Adrenal gland (tissue), 9 donors: ENCODE measurements at regions not wholly inside any gene's neighbourhood (a gene's known extent, or its start where the extent isn't known, plus 50 kb on each side); places are given as distances from the start of the nearest gene placed in this dataset.

ENCODE experiments used
- DNase-seq, 7 donors: peaks; one replicate each; pipeline ENCODE4 v3.0.0-alpha.2; 2019 to 2020
- H3K27ac ChIP-seq, 5 donors: fragments of 200-600 bp; sonication (generic) in 4 of 5; 1 replicate in 3 of 5; 2 replicates in 2 of 5; pipeline versions ENCODE4 v1.5.1 to v1.8.0; 2016 to 2020; ENCODE audit warnings: mild to moderate bottlenecking in 1 of 5
- H3K27me3 ChIP-seq: fragments of 200-600 bp; 2 replicates; pipeline ENCODE4 v1.8.0; 2021
- H3K36me3 ChIP-seq, 2 donors: fragments of 200-600 bp; replicated peaks in 1 of 2; 1 replicate in 1 of 2; 2 replicates in 1 of 2; pipeline versions ENCODE4 v1.5.1 to v1.8.0; 2018 to 2022
- H3K4me1 ChIP-seq, 2 donors: fragments of 200-600 bp; replicated peaks in 1 of 2; 1 replicate in 1 of 2; 2 replicates in 1 of 2; pipeline versions ENCODE4 v1.5.1 to v1.8.0; 2018 to 2021
- H3K4me3 ChIP-seq, 4 donors: fragments of 200-600 bp; sonication (generic) in 3 of 4; one replicate each; pipeline ENCODE4 v1.5.1; 2016 to 2018
- H3K9me3 ChIP-seq, 3 donors: fragments of 200-600 bp; sonication (generic) in 1 of 3; replicated peaks in 1 of 3; 1 replicate in 2 of 3; 2 replicates in 1 of 3; pipeline versions ENCODE4 v1.5.1 to v1.8.0; 2016 to 2021
- POLR2A ChIP-seq, 2 donors: fragments of 450-650 bp; IDR thresholded peaks; one replicate each; pipeline ENCODE4 v1.6.1; 2017; ENCODE audit warnings: antibody characterized with exemption in 2 of 2, mild to moderate bottlenecking in 2 of 2, moderate library complexity in 1 of 2
- WGBS, 4 donors: extraction: QIAGEN DNeasy Blood & Tissue Kit in 2 of 4; methylation state at CpG; one replicate each; pipeline versions ENCODE4 v1.1.5 to v1.1.7; 2013 to 2017; 5-methylcytosine and 5-hydroxymethylcytosine counted together
- intact Hi-C, 2 donors: fragments of 100-400 bp; cut with DNase I; formaldehyde crosslinking; loops; one replicate each; pipeline versions ENCODE4 v1.14.1 to v1.15.0; 2022 to 2023
- TF ChIP-seq, protein P1 (sequence below), 6 experiments: fragments of 450-650 bp in 4 of 6; fragments of 200-600 bp in 2 of 6; sonication (generic) in 1 of 6; IDR thresholded peaks; 1 replicate in 5 of 6; 2 replicates in 1 of 6; pipeline versions ENCODE4 v1.5.1 to v1.8.0; 2016 to 2021; ENCODE audit warnings: antibody characterized with exemption in 6 of 6, mild to moderate bottlenecking in 2 of 6, moderate library complexity in 1 of 6
- donor health status: healthy with polysubstance abuse.
- donor health status: Bipolar disorder and iron deficiency.
- donor health status: DM: yes; HTN: yes; CAD: no.
- donor health status: DM: no; HTN: no; CAD: no.
- donor health status: DM: no; HTN: no; CAD: no.

DNA sequence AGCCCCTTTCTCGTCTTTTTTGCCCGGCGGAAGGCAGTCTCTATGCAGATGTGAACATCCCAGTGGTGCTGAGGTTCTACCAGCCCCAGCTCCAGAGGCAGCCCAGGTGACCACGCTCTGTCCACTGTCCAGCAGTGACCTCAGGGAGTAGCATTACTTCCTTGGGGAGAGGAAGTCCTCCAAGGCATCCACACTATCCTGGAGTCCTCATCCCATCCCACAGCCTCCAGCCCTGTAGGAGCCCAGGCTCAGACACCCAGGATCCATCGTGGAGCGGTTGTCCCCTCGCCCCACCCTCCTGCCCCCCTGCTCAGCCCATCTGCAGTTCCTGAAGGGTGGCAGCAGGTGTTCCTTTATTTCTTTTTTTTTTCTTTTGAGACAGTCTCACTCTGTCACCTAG lies 294.5 kb upstream of the IRX4 start:
- no peaks in the 10 kb centered on the region for H3K27me3 ChIP-seq

DNA sequence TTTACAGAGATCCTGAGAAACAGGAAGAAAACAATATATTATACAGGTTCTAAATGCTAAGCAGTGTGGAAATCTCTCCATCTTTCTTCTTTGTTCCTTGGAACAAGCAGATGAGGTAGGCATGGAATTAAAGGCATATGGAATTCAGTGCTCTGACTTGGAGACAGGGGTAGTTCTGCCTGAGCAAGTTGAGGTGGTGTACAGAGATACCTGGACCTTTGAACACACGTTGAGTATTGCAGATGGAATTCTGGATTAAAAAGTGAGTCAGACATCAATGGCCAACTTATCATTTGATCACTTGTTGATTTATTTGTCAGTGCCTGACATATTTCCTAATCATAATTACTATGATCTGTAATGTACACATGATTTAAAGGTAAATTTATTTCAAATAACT lies 293.9 kb upstream of the IRX4 start:
- Histone ChIP-seq H3K4me3 (no peak overlapping the region), H3K27me3 (no peaks in the 10 kb centered on the region), H3K27ac (no peak overlapping the region), H3K36me3 (no peaks in the 10 kb centered on the region), H3K4me1 (no peaks in the 10 kb centered on the region), H3K9me3 (no peaks in the 10 kb centered on the region)
- no peak for DNase-seq
- TF ChIP-seq, protein P1, sequence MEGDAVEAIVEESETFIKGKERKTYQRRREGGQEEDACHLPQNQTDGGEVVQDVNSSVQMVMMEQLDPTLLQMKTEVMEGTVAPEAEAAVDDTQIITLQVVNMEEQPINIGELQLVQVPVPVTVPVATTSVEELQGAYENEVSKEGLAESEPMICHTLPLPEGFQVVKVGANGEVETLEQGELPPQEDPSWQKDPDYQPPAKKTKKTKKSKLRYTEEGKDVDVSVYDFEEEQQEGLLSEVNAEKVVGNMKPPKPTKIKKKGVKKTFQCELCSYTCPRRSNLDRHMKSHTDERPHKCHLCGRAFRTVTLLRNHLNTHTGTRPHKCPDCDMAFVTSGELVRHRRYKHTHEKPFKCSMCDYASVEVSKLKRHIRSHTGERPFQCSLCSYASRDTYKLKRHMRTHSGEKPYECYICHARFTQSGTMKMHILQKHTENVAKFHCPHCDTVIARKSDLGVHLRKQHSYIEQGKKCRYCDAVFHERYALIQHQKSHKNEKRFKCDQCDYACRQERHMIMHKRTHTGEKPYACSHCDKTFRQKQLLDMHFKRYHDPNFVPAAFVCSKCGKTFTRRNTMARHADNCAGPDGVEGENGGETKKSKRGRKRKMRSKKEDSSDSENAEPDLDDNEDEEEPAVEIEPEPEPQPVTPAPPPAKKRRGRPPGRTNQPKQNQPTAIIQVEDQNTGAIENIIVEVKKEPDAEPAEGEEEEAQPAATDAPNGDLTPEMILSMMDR (IDR thresholded peaks at IDR 0.05) = no peak
- TF ChIP-seq POLR2A (IDR thresholded peaks at IDR 0.05) = no peak
- intact Hi-C loops = no loop called here
- 33 to 43% (median 41%) methylated on average over 1 of the region's 1 CpG for WGBS, 4 donors

More for the DNA sequence above, 294.5 kb upstream of the IRX4 start:
- WGBS, 4 donors = 86 to 92% (median 91%) methylated on average over 7 of the region's 7 CpGs
- H3K36me3 ChIP-seq = no peaks in the 10 kb centered on the region
- no peak overlapping the region for H3K27ac ChIP-seq
- H3K4me3 ChIP-seq = no peak overlapping the region
- TF ChIP-seq, protein P1 (IDR thresholded peaks at IDR 0.05) = no peak
- TF ChIP-seq POLR2A (IDR thresholded peaks at IDR 0.05) = no peak
- H3K9me3 ChIP-seq = no peaks in the 10 kb centered on the region
- intact Hi-C loops = no loop called here
- H3K4me1 ChIP-seq = no peaks in the 10 kb centered on the region
- no peak for DNase-seq

DNA sequence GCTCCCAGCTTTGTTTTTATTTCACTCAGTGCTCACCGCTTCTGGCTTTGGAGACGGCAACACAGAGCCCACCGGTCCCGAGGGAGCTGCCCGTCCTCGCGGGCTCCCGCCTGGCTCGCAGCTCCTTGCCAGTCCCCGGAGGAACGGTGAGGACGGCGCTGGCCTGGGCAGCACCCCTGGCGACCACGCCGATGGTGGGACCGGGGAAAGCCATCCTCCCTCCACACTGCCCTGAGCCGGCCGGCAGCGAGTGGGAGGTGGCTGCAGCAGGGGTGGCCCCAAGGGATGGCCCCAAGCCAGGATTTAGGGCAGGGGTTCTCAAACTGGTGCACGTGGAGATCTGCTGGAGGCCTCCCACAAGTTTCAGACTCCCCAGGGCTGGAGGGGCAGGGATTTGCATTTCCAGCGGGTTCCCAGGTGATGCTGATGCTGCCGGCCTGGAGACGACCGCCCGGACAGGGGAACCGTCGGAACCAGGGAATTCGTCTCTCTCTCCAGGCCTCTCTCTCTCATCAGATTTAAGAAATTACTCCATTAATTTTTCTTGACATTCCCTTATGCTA lies 293.2 kb upstream of the IRX4 start:
- TF ChIP-seq POLR2A (IDR thresholded peaks at IDR 0.05) = no peak
- TF ChIP-seq, protein P1 (IDR thresholded peaks at IDR 0.05) = no peak
- 80 to 86% (median 84%) methylated on average over 9 to 29 of the region's 29 CpGs for WGBS, 4 donors
- Histone ChIP-seq H3K27me3 (no peaks in the 10 kb centered on the region), H3K4me1 (no peaks in the 10 kb centered on the region), H3K36me3 (no peaks in the 10 kb centered on the region), H3K4me3 (no peak overlapping the region), H3K27ac (no peak overlapping the region), H3K9me3 (no peaks in the 10 kb centered on the region)
- DNase-seq = no peak
- intact Hi-C loops = no loop called here

DNA sequence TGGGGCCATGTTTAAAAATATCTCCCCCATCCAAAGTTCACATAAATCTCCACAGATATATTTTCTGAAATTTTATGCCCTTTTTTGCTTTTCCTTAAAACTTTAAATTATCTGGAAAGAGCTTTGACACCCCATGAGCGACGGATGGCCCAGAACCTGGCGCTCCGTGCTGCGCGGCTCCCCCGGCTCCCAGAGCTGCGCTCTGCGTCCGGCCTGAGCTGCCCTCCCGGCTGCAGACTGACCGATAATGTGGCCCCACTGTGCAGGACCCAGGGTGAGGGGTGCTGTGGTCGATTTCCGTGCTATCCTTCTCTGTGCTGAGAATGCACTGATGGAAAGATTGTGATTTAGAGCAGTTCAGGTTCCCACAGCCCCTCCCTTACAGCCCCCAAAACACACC lies 292.3 kb upstream of the IRX4 start:
- 65 to 85% (median 76%) methylated on average over 14 of the region's 14 CpGs for WGBS, 4 donors
- Histone ChIP-seq H3K27ac (no peak overlapping the region), H3K9me3 (no peaks in the 10 kb centered on the region), H3K36me3 (no peaks in the 10 kb centered on the region), H3K27me3 (peaks cover 6% of the 10 kb centered on the region), H3K4me3 (no peak overlapping the region), H3K4me1 (no peaks in the 10 kb centered on the region)
- intact Hi-C loops = no loop called here
- no peak for DNase-seq
- TF ChIP-seq POLR2A (IDR thresholded peaks at IDR 0.05) = no peak
- TF ChIP-seq, protein P1 (IDR thresholded peaks at IDR 0.05) = no peak
